CD4-positive, alpha-beta T cell (primary cell): ENCODE measurements at regions not wholly inside any gene's neighbourhood (a gene's known extent, or its start where the extent isn't known, plus 50 kb on each side); places are given as distances from the start of the nearest gene placed in this dataset.

Experiments
- ATAC-seq: fragments of 200-7000 bp; cut with Tn5 transposase; one replicate; pipeline ENCODE4 v1.10.0; 2022; ENCODE audit warnings: mild to moderate bottlenecking; ENCODE audit not compliant: poor library complexity
- CTCF ChIA-PET: fragments of 350-600 bp; sonication (Branson Sonifier 250); formaldehyde crosslinking; loops from one replicate; lab custom pipeline; 2021; ENCODE audit warnings: antibody characterized with exemption, inconsistent platforms; lab: Charles Lee
- POLR2A ChIA-PET: fragments of 350-600 bp; sonication (Branson Sonifier 250); formaldehyde crosslinking; loops from one replicate; lab custom pipeline; 2021; ENCODE audit warnings: antibody characterized with exemption, inconsistent platforms; lab: Charles Lee
- DNase-seq, 14 experiments: peaks; one replicate each; pipeline ENCODE4 v3.0.0-alpha.2; 2013 to 2020; ENCODE audit warnings: mixed read lengths in 2 of 14
- H3K27ac ChIP-seq, 2 donors: one replicate each; pipeline versions ENCODE4 v1.5.1 to v1.7.0; 2013; ENCODE audit warnings: low read length in 2 of 2, low read depth in 1 of 2, mild to moderate bottlenecking in 1 of 2
- H3K27me3 ChIP-seq, 2 experiments: 1 replicate in 1 of 2; 2 replicates in 1 of 2; pipeline versions ENCODE4 v1.6.1 to v1.7.0; 2013; ENCODE audit warnings: low read length in 2 of 2, control low read depth in 1 of 2, mild to moderate bottlenecking in 1 of 2, moderate library complexity in 1 of 2; ENCODE audit not compliant: insufficient read depth in 2 of 2, control insufficient read depth in 1 of 2
- H3K36me3 ChIP-seq: one replicate; pipeline ENCODE4 v1.6.1; 2013; ENCODE audit warnings: low read length, control low read depth; ENCODE audit not compliant: insufficient read depth
- H3K4me1 ChIP-seq: one replicate; pipeline ENCODE4 v1.6.1; 2013; ENCODE audit warnings: low read length, control low read depth; ENCODE audit not compliant: insufficient read depth
- H3K4me3 ChIP-seq: one replicate; pipeline ENCODE4 v1.5.1; 2013; ENCODE audit warnings: mild to moderate bottlenecking, low read length, moderate library complexity
- H3K9me3 ChIP-seq, 2 experiments: 1 replicate in 1 of 2; 2 replicates in 1 of 2; pipeline versions ENCODE4 v1.6.1 to v1.7.0; 2013; ENCODE audit warnings: low read length in 2 of 2, mild to moderate bottlenecking in 2 of 2, control low read depth in 1 of 2, moderate library complexity in 1 of 2; ENCODE audit not compliant: control insufficient read depth in 1 of 2, insufficient read depth in 1 of 2
- H3K27ac Mint-ChIP-seq: one replicate; pipeline ENCODE4 v1.8.0; 2020; ENCODE audit warnings: mixed read lengths
- H3K27me3 Mint-ChIP-seq: one replicate; pipeline ENCODE4 v1.8.0; 2021; ENCODE audit warnings: mixed read lengths
- H3K36me3 Mint-ChIP-seq: one replicate; pipeline ENCODE4 v1.8.0; 2021; ENCODE audit warnings: low read depth, mixed read lengths
- H3K4me1 Mint-ChIP-seq: one replicate; pipeline ENCODE4 v1.8.0; 2021; ENCODE audit warnings: low read depth, mixed read lengths
- H3K4me3 Mint-ChIP-seq: one replicate; pipeline ENCODE4 v1.8.0; 2020; ENCODE audit warnings: mild to moderate bottlenecking, mixed read lengths
- H3K9me3 Mint-ChIP-seq: one replicate; pipeline ENCODE4 v1.8.0; 2020; ENCODE audit warnings: mixed read lengths
- CTCF ChIP-seq: fragments of 200-600 bp; IDR thresholded peaks from one replicate; pipeline ENCODE4 v1.8.0; 2022; ENCODE audit warnings: antibody characterized with exemption, mild to moderate bottlenecking
- intact Hi-C, 2 experiments: fragments of 100-400 bp; cut with DNase I in 1 of 2; cut with micrococcal nuclease in 1 of 2; formaldehyde crosslinking; loops; one replicate each; pipeline versions ENCODE4 v1.15.1 to v1.9.0; 2023 to 2025; cut with DNase I, micrococcal nuclease

DNA sequence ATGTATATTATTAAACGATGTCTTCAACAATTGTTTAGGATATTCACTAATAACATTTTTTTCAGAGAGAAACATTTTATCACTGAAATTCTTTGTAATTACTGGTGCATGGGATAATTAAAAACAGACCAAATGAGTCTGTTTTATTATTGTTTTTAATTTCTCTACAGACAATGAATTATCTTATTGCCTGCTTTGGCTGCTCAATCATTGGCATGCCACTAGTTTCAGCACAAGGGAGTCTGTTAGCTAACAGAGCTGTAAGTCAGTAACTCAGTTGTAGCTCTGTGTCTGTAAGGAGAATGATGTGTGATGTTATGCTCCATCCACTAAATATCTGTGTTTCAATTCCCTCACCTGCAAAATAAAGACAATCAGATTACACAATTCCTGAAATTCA, 443.9 kb downstream of the PRR16 start:
- DNase-seq (no peak), ATAC-seq (no peak)
- no peaks in the 10 kb centered on the region for H3K4me1 ChIP-seq
- no peaks in the 10 kb centered on the region for H3K27me3 ChIP-seq
- ChIA-PET POLR2A (no interaction called here), CTCF (no interaction called here)
- Mint-ChIP-seq H3K36me3 (no peaks in the 10 kb centered on the region), H3K4me1 (no peaks in the 10 kb centered on the region), H3K9me3 (peaks cover 7% of the 10 kb centered on the region), H3K27me3 (no peaks in the 10 kb centered on the region), H3K4me3 (no peak overlapping the region), H3K27ac (no peak overlapping the region)
- intact Hi-C loops, result no loop called here
- TF ChIP-seq CTCF, result no peak
- no peak overlapping the region for H3K4me3 ChIP-seq
- no peak overlapping the region for H3K27ac ChIP-seq
- H3K36me3 ChIP-seq, result no peaks in the 10 kb centered on the region
- peaks cover 0 to 5% of the 10 kb centered on the region in 2 experiments for H3K9me3 ChIP-seq

GRCh38 chr5:120910629-120911028, 446.5 kb downstream of the PRR16 start:
- ChIA-PET CTCF (no interaction called here), POLR2A (no interaction called here)
- no peak for TF ChIP-seq CTCF
- no peak overlapping the region for H3K4me3 Mint-ChIP-seq
- Histone ChIP-seq H3K4me1 (no peaks in the 10 kb centered on the region), H3K9me3 (peaks cover 0 to 5% of the 10 kb centered on the region in 2 experiments), H3K4me3 (no peak overlapping the region), H3K36me3 (no peaks in the 10 kb centered on the region), H3K27ac (no peak overlapping the region), H3K27me3 (no peaks in the 10 kb centered on the region)
- no peaks in the 10 kb centered on the region for H3K4me1 Mint-ChIP-seq
- ATAC-seq, result no peak
- H3K36me3 Mint-ChIP-seq, result no peaks in the 10 kb centered on the region
- H3K9me3 Mint-ChIP-seq, result peaks cover 8% of the 10 kb centered on the region
- no peak for DNase-seq
- H3K27me3 Mint-ChIP-seq, result no peaks in the 10 kb centered on the region
- intact Hi-C loops, result no loop called here
- H3K27ac Mint-ChIP-seq, result no peak overlapping the region

DNA sequence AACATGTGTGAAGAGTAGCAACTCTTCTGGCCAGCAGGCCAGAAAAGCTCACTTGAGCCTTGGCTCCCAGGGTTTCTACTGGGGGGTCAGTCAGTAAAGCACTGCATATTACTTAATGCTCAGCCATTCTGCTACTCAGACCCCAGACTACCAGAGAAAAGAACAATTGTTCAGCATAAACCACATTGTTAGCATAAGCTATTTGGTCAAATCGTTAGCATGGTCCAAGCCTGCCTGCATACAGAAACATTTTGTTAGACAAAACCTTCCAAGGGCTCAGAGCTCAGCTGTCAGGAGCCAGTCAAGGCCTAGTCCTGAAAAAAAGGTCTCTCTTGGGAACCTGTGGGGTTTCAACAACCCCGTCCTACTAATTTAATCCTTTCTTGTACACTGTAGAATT, 449.3 kb downstream of the PRR16 start:
- Mint-ChIP-seq H3K27me3 (no peaks in the 10 kb centered on the region), H3K36me3 (no peaks in the 10 kb centered on the region), H3K4me3 (no peak overlapping the region), H3K27ac (no peak overlapping the region), H3K4me1 (no peaks in the 10 kb centered on the region), H3K9me3 (peaks cover 8% of the 10 kb centered on the region)
- DNase-seq (no peak), ATAC-seq (no peak)
- no peaks in the 10 kb centered on the region for H3K36me3 ChIP-seq
- POLR2A ChIA-PET, result no interaction called here
- no peaks in the 10 kb centered on the region for H3K4me1 ChIP-seq
- no peak overlapping the region for H3K27ac ChIP-seq
- CTCF ChIA-PET, result interaction anchor here (0.6 kb wide), 1 partner anchor 114 kb away, joined by 3 read pairs; no protein-coding TSS in a partner anchor
- H3K9me3 ChIP-seq, result peaks cover 0 to 5% of the 10 kb centered on the region in 2 experiments
- no peak overlapping the region for H3K4me3 ChIP-seq
- intact Hi-C loops, result no loop called here
- TF ChIP-seq CTCF, result no peak
- H3K27me3 ChIP-seq, result no peaks in the 10 kb centered on the region
